ENCODE measurements at regions not wholly inside any gene's neighbourhood (a gene's known extent, or its start where the extent isn't known, plus 50 kb on each side); places are given as distances from the start of the nearest gene placed in this dataset.

DNA sequence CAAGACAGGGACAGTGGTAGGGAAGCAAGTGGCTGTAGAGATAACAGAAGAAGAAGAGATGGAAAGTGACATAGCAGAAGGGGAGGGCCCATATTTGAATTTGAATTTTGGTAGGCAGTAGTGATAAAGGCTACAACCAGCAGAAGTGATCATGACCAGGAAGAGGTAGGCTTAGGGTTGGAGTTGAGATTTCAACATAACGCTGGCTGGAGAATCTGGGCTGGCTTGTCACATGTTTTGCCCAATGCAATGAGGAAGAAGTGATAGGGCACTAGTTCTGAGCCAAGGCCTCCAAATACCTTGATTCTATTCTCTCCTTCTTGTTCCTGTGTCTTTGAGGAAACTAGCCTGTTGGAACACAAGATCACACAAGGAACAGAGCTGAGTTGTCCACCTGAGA lies 69.4 kb downstream of the SCG2 start:
- H3K4me1 ChIP-seq (ENCODE audit: control insufficient read depth in 1 of 2, insufficient read depth in 2 of 2, low read depth in 1 of 2, low read length in 1 of 2) = peaks cover 6 to 17% of the 10 kb centered on the region in 2 experiments
- H3K4me2 ChIP-seq = no peak overlapping the region
- H2AFZ ChIP-seq (ENCODE audit: low read depth) = 0 out of 2 replicates have a peak overlapping the region, but pooled peaks have one; percentile 2
- ChIA-PET POLR2A (no interaction called here), CTCF (interaction anchor here (0.6 kb wide), 1 partner anchor 70 kb away, joined by 3 read pairs; no protein-coding TSS in a partner anchor)
- no peaks in the 10 kb centered on the region for H4K20me1 ChIP-seq (ENCODE audit: insufficient read depth)
- TF ChIP-seq CHD2 (IDR thresholded peaks at IDR 0.05; ENCODE audit: low read length, partially characterized antibody) = no peak
- no peak for TF ChIP-seq JUND (IDR thresholded peaks at IDR 0.05)
- no peak for TF ChIP-seq EP300 (IDR thresholded peaks at IDR 0.05; ENCODE audit: borderline replicate concordance in 1 of 2, low read depth in 1 of 2, low read length in 1 of 2)
- TF ChIP-seq EZH2phosphoT487 (IDR thresholded peaks at IDR 0.05; ENCODE audit: borderline replicate concordance, low read depth) = no peak
- TF ChIP-seq ELF1 (IDR thresholded peaks at IDR 0.05) = no peak
- no peak for TF ChIP-seq GABPA (IDR thresholded peaks at IDR 0.05; ENCODE audit: low read depth)
- no peak for TF ChIP-seq MXI1 (IDR thresholded peaks at IDR 0.05; ENCODE audit: low read depth, low read length)
- TF ChIP-seq FOXM1 (IDR thresholded peaks at IDR 0.05; ENCODE audit: low read depth) = no peak
- no peak for TF ChIP-seq TEAD4 (IDR thresholded peaks at IDR 0.05; ENCODE audit: borderline replicate concordance, insufficient read depth)
- TF ChIP-seq, protein P1, sequence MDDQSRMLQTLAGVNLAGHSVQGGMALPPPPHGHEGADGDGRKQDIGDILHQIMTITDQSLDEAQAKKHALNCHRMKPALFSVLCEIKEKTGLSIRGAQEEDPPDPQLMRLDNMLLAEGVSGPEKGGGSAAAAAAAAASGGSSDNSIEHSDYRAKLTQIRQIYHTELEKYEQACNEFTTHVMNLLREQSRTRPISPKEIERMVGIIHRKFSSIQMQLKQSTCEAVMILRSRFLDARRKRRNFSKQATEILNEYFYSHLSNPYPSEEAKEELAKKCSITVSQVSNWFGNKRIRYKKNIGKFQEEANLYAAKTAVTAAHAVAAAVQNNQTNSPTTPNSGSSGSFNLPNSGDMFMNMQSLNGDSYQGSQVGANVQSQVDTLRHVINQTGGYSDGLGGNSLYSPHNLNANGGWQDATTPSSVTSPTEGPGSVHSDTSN (IDR thresholded peaks at IDR 0.05) = no peak
- TF ChIP-seq RCOR1 (IDR thresholded peaks at IDR 0.05; ENCODE audit: low read length) = no peak
- no peak for TF ChIP-seq GATA2 (CRISPR knock-in tag; IDR thresholded peaks at IDR 0.05)
- TF ChIP-seq SMC3 (IDR thresholded peaks at IDR 0.05; ENCODE audit: low read depth, low read length) = no peak
- TF ChIP-seq, protein P2, sequence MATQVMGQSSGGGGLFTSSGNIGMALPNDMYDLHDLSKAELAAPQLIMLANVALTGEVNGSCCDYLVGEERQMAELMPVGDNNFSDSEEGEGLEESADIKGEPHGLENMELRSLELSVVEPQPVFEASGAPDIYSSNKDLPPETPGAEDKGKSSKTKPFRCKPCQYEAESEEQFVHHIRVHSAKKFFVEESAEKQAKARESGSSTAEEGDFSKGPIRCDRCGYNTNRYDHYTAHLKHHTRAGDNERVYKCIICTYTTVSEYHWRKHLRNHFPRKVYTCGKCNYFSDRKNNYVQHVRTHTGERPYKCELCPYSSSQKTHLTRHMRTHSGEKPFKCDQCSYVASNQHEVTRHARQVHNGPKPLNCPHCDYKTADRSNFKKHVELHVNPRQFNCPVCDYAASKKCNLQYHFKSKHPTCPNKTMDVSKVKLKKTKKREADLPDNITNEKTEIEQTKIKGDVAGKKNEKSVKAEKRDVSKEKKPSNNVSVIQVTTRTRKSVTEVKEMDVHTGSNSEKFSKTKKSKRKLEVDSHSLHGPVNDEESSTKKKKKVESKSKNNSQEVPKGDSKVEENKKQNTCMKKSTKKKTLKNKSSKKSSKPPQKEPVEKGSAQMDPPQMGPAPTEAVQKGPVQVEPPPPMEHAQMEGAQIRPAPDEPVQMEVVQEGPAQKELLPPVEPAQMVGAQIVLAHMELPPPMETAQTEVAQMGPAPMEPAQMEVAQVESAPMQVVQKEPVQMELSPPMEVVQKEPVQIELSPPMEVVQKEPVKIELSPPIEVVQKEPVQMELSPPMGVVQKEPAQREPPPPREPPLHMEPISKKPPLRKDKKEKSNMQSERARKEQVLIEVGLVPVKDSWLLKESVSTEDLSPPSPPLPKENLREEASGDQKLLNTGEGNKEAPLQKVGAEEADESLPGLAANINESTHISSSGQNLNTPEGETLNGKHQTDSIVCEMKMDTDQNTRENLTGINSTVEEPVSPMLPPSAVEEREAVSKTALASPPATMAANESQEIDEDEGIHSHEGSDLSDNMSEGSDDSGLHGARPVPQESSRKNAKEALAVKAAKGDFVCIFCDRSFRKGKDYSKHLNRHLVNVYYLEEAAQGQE (IDR thresholded peaks at IDR 0.05; ENCODE audit: low read depth, low read length) = no peak
- TF ChIP-seq, protein P3, sequence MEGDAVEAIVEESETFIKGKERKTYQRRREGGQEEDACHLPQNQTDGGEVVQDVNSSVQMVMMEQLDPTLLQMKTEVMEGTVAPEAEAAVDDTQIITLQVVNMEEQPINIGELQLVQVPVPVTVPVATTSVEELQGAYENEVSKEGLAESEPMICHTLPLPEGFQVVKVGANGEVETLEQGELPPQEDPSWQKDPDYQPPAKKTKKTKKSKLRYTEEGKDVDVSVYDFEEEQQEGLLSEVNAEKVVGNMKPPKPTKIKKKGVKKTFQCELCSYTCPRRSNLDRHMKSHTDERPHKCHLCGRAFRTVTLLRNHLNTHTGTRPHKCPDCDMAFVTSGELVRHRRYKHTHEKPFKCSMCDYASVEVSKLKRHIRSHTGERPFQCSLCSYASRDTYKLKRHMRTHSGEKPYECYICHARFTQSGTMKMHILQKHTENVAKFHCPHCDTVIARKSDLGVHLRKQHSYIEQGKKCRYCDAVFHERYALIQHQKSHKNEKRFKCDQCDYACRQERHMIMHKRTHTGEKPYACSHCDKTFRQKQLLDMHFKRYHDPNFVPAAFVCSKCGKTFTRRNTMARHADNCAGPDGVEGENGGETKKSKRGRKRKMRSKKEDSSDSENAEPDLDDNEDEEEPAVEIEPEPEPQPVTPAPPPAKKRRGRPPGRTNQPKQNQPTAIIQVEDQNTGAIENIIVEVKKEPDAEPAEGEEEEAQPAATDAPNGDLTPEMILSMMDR (IDR thresholded peaks at IDR 0.05) = no peak
- no peak for TF ChIP-seq RAD21 (IDR thresholded peaks at IDR 0.05; ENCODE audit: low read length)
- no peak for TF ChIP-seq YY1 (IDR thresholded peaks at IDR 0.05; ENCODE audit: low read depth)
- TF ChIP-seq, protein P4, sequence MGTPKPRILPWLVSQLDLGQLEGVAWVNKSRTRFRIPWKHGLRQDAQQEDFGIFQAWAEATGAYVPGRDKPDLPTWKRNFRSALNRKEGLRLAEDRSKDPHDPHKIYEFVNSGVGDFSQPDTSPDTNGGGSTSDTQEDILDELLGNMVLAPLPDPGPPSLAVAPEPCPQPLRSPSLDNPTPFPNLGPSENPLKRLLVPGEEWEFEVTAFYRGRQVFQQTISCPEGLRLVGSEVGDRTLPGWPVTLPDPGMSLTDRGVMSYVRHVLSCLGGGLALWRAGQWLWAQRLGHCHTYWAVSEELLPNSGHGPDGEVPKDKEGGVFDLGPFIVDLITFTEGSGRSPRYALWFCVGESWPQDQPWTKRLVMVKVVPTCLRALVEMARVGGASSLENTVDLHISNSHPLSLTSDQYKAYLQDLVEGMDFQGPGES (IDR thresholded peaks at IDR 0.05; ENCODE audit: low read depth, low read length) = no peak
- no peaks in the 10 kb centered on the region for H3K27me3 ChIP-seq (ENCODE audit: insufficient read depth)
- H3K9me2 ChIP-seq = no peaks in the 10 kb centered on the region
- peaks cover 2 to 10% of the 10 kb centered on the region in 2 experiments for H3K36me3 ChIP-seq (replicated peaks in 1 of 2; ENCODE audit: control insufficient read depth in 1 of 2, insufficient read depth in 2 of 2, low read length in 1 of 2)
- H3F3A ChIP-seq (replicated peaks; ENCODE audit: insufficient read depth) = peaks cover 27% of the 10 kb centered on the region
- 100% methylated on average over 1 of the region's 1 CpG for WGBS (ENCODE audit: low lambda C conversion rate)
- DNase-seq = no peak
- no peak overlapping the region for H3K4me3 ChIP-seq (ENCODE audit: low read depth in 2 of 2, low read length in 1 of 2)
- H3K27ac ChIP-seq (ENCODE audit: low read depth in 2 of 2, low read length in 1 of 2) = peak overlapping the region in 1 of 2 experiments; percentile 56; a peak in 1 of 4 replicates
- H3K9ac ChIP-seq = no peak overlapping the region
- no peaks in the 10 kb centered on the region for H3K79me2 ChIP-seq (ENCODE audit: insufficient read depth)
- H3K9me3 ChIP-seq = no peaks in the 10 kb centered on the region

Measured in SK-N-SH (cell line).